Embryonic facial prominence (tissue), 1 donor: ENCODE measurements at regions not wholly inside any gene's neighbourhood (a gene's known extent, or its start where the extent isn't known, plus 50 kb on each side); places are given as distances from the start of the nearest gene placed in this dataset.

ENCODE experiments used
- DNase-seq: peaks from one replicate; pipeline ENCODE4 v3.0.0-alpha.2; 2016; ENCODE audit errors: extremely low spot score

GRCh38 chr5:71945436-71945835 is 161.8 kb upstream of the MAP1B start:
- DNase-seq: no peak

- no peak for DNase-seq
Measured at GRCh38 chr5:71946343-71947030, 160.8 kb upstream of the MAP1B start.

- no peak for DNase-seq
Measured at GRCh38 chr5:71948206-71948605, 159.1 kb upstream of the MAP1B start.

GRCh38 chr5:71949772-71950171 is 157.5 kb upstream of the MAP1B start:
- no peak for DNase-seq

- DNase-seq: no peak
Measured at GRCh38 chr5:71953866-71954265, 153.4 kb upstream of the MAP1B start.

GRCh38 chr5:71954329-71954728 is 152.9 kb upstream of the MAP1B start:
- no peak for DNase-seq

GRCh38 chr5:71955723-71956122 is 151.6 kb upstream of the MAP1B start:
- DNase-seq: no peak

- no peak for DNase-seq
Measured at GRCh38 chr5:71957292-71957898, 149.9 kb upstream of the MAP1B start.

- no peak for DNase-seq
Measured at GRCh38 chr5:71960195-71960594, 147.1 kb upstream of the MAP1B start.

GRCh38 chr5:71961786-71962185 is 145.5 kb upstream of the MAP1B start:
- no peak for DNase-seq

GRCh38 chr5:71969460-71969859 is 137.8 kb upstream of the MAP1B start:
- no peak for DNase-seq

- no peak for DNase-seq
Measured at GRCh38 chr5:71971862-71972261, 135.4 kb upstream of the MAP1B start.

- no peak for DNase-seq
Measured at GRCh38 chr5:71972777-71973473, 134.3 kb upstream of the MAP1B start.

GRCh38 chr5:71973563-71973962 is 133.7 kb upstream of the MAP1B start:
- DNase-seq: no peak

GRCh38 chr5:71974165-71974564 is 133.1 kb upstream of the MAP1B start:
- no peak for DNase-seq

- no peak for DNase-seq
Measured at GRCh38 chr5:71974622-71975021, 132.7 kb upstream of the MAP1B start.

GRCh38 chr5:71976449-71976848 is 130.8 kb upstream of the MAP1B start:
- no peak for DNase-seq

GRCh38 chr5:71977311-71977710 is 130.0 kb upstream of the MAP1B start:
- DNase-seq: no peak

- DNase-seq: no peak
Measured at GRCh38 chr5:71978216-71978615, 129.1 kb upstream of the MAP1B start.

GRCh38 chr5:71982717-71983395 is 124.4 kb upstream of the MAP1B start:
- no peak for DNase-seq

- no peak for DNase-seq
Measured at GRCh38 chr5:71986101-71986500, 121.2 kb upstream of the MAP1B start.

- DNase-seq: no peak
Measured at GRCh38 chr5:71988808-71989207, 118.5 kb upstream of the MAP1B start.

GRCh38 chr5:71993600-71993999 is 113.7 kb upstream of the MAP1B start:
- DNase-seq: no peak
